Liver (tissue), 8 donors: ENCODE measurements at regions not wholly inside any gene's neighbourhood (a gene's known extent, or its start where the extent isn't known, plus 50 kb on each side); places are given as distances from the start of the nearest gene placed in this dataset.

Source experiments
- DNase-seq: peaks from one replicate; pipeline ENCODE4 v3.0.0-alpha.2; 2017; ENCODE audit warnings: low spot score
- H3K27ac ChIP-seq, 2 donors: one replicate each; pipeline ENCODE4 v1.7.0; 2013; ENCODE audit warnings: inconsistent platforms in 2 of 2, low read length in 2 of 2, control low read depth in 1 of 2, low read depth in 1 of 2, mild to moderate bottlenecking in 1 of 2
- H3K27me3 ChIP-seq, 4 donors: one replicate each; pipeline versions ENCODE4 v1.6.1 to v1.7.0; 2013; ENCODE audit warnings: low read length in 3 of 4, inconsistent platforms in 1 of 4, mild to moderate bottlenecking in 1 of 4, moderate library complexity in 1 of 4; ENCODE audit not compliant: control insufficient read depth in 4 of 4, insufficient read depth in 4 of 4
- H3K36me3 ChIP-seq, 4 donors: one replicate each; pipeline versions ENCODE4 v1.6.1 to v1.7.0; 2013; ENCODE audit warnings: low read length in 3 of 4, mild to moderate bottlenecking in 3 of 4, low read depth in 1 of 4, moderate library complexity in 1 of 4; ENCODE audit not compliant: control insufficient read depth in 4 of 4, insufficient read depth in 3 of 4
- H3K4me1 ChIP-seq, 4 donors: one replicate each; pipeline versions ENCODE4 v1.6.1 to v1.7.0; 2013; ENCODE audit warnings: low read length in 3 of 4, mild to moderate bottlenecking in 3 of 4, moderate library complexity in 1 of 4; ENCODE audit not compliant: control insufficient read depth in 4 of 4, insufficient read depth in 4 of 4
- H3K4me3 ChIP-seq, 3 donors: one replicate each; pipeline versions ENCODE4 v1.6.1 to v1.7.0; 2013; ENCODE audit warnings: low read length in 3 of 3, control low read depth in 1 of 3, low read depth in 1 of 3, mild to moderate bottlenecking in 1 of 3
- H3K9ac ChIP-seq, 2 donors: one replicate each; pipeline ENCODE4 v1.7.0; 2013; ENCODE audit warnings: low read length in 2 of 2, mild to moderate bottlenecking in 2 of 2, moderate library complexity in 2 of 2, control low read depth in 1 of 2, low read depth in 1 of 2
- H3K9me3 ChIP-seq, 4 donors: one replicate each; pipeline versions ENCODE4 v1.6.1 to v1.7.0; 2013; ENCODE audit warnings: low read length in 3 of 4; ENCODE audit not compliant: control insufficient read depth in 4 of 4
- CTCF ChIP-seq: fragments of 150-350 bp; IDR thresholded peaks from 2 replicates; pipeline ENCODE4 v1.5.1; 2017; ENCODE audit warnings: improper control_type of control experiment, low read depth, low read length; ENCODE audit not compliant: missing input control
- EGR1 ChIP-seq, 2 donors: IDR thresholded peaks; 2 replicates each; pipeline ENCODE4 v1.6.1; 2016 to 2018; ENCODE audit warnings: antibody characterized with exemption in 2 of 2, low read depth in 2 of 2
- FOXA1 ChIP-seq: IDR thresholded peaks from 2 replicates; pipeline ENCODE4 v1.6.1; 2016; ENCODE audit warnings: antibody characterized with exemption
- FOXA2 ChIP-seq: IDR thresholded peaks from 2 replicates; pipeline ENCODE4 v1.6.1; 2016; ENCODE audit warnings: antibody characterized with exemption
- GABPA ChIP-seq, 2 donors: IDR thresholded peaks in 1 of 2; conservative IDR thresholded peaks in 1 of 2; 2 replicates each; pipeline ENCODE4 v1.6.1; 2016; ENCODE audit warnings: antibody characterized with exemption in 2 of 2, mild to moderate bottlenecking in 1 of 2, moderate library complexity in 1 of 2
- HNF4A ChIP-seq, 2 donors: conservative IDR thresholded peaks; 2 replicates each; pipeline ENCODE4 v1.6.1; 2016; ENCODE audit warnings: antibody characterized with exemption in 2 of 2, mild to moderate bottlenecking in 2 of 2
- HNF4G ChIP-seq: IDR thresholded peaks from 2 replicates; pipeline ENCODE4 v1.6.1; 2016; ENCODE audit warnings: antibody characterized with exemption
- MAX ChIP-seq: IDR thresholded peaks from 2 replicates; pipeline ENCODE4 v1.6.1; 2016; ENCODE audit warnings: antibody characterized with exemption
- NR2F2 ChIP-seq: IDR thresholded peaks from 2 replicates; pipeline ENCODE4 v1.6.1; 2016; ENCODE audit warnings: antibody characterized with exemption
- RAD21 ChIP-seq, 2 donors: IDR thresholded peaks; 2 replicates each; pipeline ENCODE4 v1.6.1; 2016; ENCODE audit warnings: antibody characterized with exemption in 2 of 2, mild to moderate bottlenecking in 2 of 2
- REST ChIP-seq: IDR thresholded peaks from 2 replicates; pipeline ENCODE4 v1.6.1; 2016; ENCODE audit warnings: antibody characterized with exemption, mild to moderate bottlenecking
- SP1 ChIP-seq: IDR thresholded peaks from 2 replicates; pipeline ENCODE4 v1.6.1; 2018; ENCODE audit warnings: antibody characterized with exemption, mild to moderate bottlenecking
- TAF1 ChIP-seq: conservative IDR thresholded peaks from 2 replicates; pipeline ENCODE4 v1.6.1; 2016; ENCODE audit warnings: antibody characterized with exemption, mild to moderate bottlenecking
- ZBTB33 ChIP-seq: IDR thresholded peaks from 2 replicates; pipeline ENCODE4 v1.6.1; 2016; ENCODE audit warnings: antibody characterized with exemption
- WGBS: extraction: QIAGEN DNeasy Blood & Tissue Kit; methylation state at CpG from one replicate; pipeline ENCODE4 v1.1.7; 2013; 5-methylcytosine and 5-hydroxymethylcytosine counted together
- donor health status: healthy.
- donor health status: healthy.
- donor health status: healthy.
- donor health status: healthy.
- donor health status: healthy.

GRCh38 chr5:110917161-110917875, 154.2 kb upstream of the TSLP start:
- H3K4me1 ChIP-seq: peaks cover 0 to 7% (median 3%) of the 10 kb centered on the region in 4 donors
- TF ChIP-seq ZBTB33 (no peak), GABPA (IDR thresholded peaks at IDR 0.05 in 1 of 2, conservative IDR thresholded peaks at IDR 0.05 in 1 of 2) (no peak), CTCF (no peak), FOXA2 (no peak), SP1 (no peak), TAF1 (no peak), RAD21 (IDR thresholded peaks at IDR 0.05) (no peak), FOXA1 (no peak), EGR1 (IDR thresholded peaks at IDR 0.05; ENCODE audit: low read depth in 2 of 2) (no peak), REST (no peak), MAX (no peak), HNF4A (conservative IDR thresholded peaks at IDR 0.05) (no peak), HNF4G (no peak)
- no peak overlapping the region for H3K4me3 ChIP-seq
- H3K9ac ChIP-seq: no peak overlapping the region
- WGBS: 58% methylated on average over 6 of the region's 6 CpGs
- no peaks in the 10 kb centered on the region for H3K9me3 ChIP-seq
- H3K27me3 ChIP-seq: no peaks in the 10 kb centered on the region
- no peak overlapping the region for H3K27ac ChIP-seq
- no peaks in the 10 kb centered on the region for H3K36me3 ChIP-seq
- DNase-seq: no peak

- Histone ChIP-seq H3K4me3 (no peak overlapping the region), H3K4me1 (peaks cover 0 to 7% (median 3%) of the 10 kb centered on the region in 4 donors), H3K36me3 (no peaks in the 10 kb centered on the region), H3K9ac (no peak overlapping the region), H3K27me3 (no peaks in the 10 kb centered on the region), H3K27ac (no peak overlapping the region), H3K9me3 (no peaks in the 10 kb centered on the region)
- no peak for TF ChIP-seq HNF4A (conservative IDR thresholded peaks at IDR 0.05)
- TF ChIP-seq FOXA1: no peak
- peak; percentile 43 for TF ChIP-seq NR2F2
- DNase-seq: no peak
- 35% methylated on average over 1 of the region's 1 CpG for WGBS
Measured at GRCh38 chr5:110918683-110919082, 152.8 kb upstream of the TSLP start.
